ENCODE measurements at regions not wholly inside any gene's neighbourhood (a gene's known extent, or its start where the extent isn't known, plus 50 kb on each side); places are given as distances from the start of the nearest gene placed in this dataset.

DNA sequence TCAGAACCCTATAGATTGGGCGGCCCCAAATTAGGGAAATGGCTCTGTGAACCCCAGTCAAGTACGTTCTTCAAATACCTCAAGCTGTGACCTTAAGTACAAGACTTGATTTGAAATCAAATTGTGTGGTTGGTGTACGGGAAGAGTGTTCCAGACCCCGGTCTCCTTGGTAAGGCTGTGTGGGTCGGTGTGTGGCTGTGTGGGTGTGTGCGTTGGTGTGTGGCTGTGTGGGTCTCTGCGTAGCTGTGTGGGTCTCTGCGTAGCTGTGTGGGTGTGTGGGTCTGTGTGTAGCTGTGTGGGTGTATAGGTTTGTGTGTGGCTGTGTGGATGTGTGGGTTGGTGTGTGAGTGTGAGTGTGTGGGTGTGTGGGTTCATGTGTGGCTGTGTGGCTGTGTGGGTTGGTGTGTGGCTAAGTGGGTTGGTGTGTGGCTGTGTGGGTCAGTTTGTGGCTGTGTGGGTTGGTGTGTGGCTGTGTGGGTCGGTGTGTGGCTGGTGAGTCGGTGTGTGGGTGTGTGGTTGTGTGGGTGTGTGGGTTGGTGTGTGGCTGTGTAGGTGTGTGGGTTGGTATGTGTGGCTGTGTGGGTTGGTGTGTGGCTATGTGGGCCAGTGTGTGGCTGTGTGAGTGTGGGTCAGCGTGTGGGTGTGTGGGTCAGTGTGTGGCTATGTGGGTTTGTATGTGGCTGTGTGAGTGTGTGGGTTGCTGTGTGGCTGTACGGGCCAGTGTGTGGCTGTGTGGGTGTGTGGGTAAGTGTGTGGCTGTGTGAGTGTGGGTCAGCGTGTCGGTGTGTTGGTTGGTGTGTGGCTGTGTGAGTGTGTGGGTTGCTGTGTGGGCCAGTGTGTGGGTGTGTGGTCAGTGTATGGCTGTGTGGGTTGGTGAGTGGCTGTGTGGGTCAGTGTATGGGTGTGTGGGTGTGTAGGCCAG lies 238.7 kb upstream of the ZFHX3 start:
- DNase-seq, result no peak

DNA sequence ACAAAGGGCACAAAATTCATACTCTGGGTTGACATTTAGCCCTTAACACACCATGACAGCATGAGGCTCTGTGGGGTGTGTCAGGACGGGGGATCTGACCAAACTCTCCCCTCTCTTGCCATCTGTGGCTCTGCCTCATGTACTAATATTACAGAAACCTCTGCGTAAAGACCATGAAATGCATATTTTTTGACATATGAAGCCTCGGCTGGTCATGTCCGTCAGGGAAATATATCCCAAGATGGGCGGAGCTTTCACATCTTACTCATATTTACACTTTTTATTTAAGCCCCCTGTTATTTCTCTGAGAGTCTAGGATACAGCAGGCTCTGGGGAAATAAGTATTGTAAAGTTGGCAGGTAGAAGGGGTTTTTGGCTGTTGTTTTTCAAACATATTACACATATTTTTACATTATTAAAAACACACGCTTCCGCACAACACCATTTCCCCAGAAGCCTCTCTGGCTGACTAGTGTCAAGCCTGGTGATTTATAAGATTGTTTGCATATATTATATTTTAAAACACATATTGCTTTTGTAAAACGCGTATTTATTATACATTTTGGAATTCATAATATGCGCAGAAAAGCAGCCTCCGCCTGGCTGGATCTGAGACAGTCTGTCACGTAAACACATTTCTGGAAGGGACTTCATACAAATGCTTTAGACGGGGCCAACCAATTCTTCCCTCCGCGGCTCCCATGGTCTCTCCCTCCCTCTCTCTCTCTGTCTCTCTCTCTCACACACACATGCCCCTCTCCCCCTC lies 237.7 kb upstream of the ZFHX3 start:
- no peak for DNase-seq

DNA sequence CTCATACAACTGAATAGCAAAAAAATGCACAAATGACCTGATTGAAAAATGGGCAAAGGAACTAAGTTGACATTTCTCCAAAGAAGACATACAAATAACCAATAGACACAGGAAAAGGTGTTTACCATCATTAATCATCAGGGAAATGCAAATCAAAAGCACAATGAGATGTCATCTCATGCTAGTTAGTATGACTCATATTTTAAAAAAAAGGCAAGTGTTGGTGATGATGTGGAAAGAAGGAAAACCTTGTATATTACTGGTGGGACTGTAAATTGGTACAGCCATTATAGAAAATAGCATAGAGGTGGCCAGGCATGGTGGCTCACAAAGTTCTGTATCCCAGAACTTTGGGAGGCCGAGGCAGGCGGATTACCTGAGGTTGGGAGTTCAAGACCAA lies 232.5 kb upstream of the ZFHX3 start:
- DNase-seq, result no peak

DNA sequence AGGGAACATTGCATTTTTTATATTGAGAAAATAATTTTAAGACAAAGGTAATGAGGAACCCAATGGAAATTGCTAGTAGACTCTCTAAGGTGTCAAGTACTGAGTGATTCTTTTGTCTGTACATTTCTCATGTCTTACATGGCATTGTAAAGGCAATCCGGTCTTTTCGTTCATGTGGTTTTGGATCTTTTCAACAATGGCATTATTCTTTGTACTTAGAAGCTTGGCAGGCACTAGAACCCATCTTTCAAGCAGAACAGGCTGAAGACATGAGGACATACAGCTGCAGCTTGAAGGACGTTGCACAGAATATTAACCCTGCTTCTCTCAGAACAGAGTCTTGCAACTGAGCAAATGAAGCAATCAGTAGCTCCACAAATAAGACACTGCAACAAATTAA lies 231.5 kb upstream of the ZFHX3 start:
- DNase-seq, result no peak

DNA sequence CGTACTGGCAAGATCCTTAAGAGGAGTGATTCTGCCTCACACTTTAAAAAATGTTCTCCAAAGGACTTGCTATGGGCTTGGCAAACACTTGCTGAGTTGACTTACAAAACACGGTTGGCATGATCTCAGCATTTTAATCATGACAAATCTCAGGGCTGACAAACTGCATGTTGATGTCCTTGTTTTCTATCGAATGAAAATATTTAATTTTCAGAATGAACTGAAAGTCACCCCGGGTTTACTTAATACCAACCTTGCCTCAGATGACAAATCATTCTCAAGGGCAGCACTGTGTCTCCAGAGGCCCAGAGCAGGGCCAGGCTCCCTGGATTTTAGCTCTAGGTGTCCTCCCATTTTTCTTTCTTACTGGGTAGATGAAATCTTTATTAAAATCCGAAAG lies 229.1 kb upstream of the ZFHX3 start:
- DNase-seq, result no peak

DNA sequence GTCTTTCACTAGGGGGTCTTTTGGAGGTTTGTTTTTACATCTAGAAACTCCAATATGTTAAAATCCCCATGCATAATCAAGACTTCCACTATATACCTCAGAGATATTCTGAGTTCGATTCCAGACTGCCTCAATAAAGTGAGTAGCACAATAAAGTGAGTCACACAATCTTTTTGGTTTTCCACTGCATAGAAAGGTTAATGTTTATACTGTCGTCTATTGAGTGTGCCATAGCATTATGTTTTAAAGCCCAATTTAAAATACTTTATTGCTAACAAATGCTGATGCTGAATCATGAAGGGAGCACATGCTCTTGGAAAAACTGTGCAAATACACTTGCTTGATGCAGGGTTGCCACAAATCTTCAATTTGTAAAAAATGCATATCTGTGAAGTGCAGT lies 227.5 kb upstream of the ZFHX3 start:
- DNase-seq, result no peak

- DNase-seq, result no peak
Observed at GRCh38 chr16:73275024-73275423, 227.1 kb upstream of the ZFHX3 start.

DNA sequence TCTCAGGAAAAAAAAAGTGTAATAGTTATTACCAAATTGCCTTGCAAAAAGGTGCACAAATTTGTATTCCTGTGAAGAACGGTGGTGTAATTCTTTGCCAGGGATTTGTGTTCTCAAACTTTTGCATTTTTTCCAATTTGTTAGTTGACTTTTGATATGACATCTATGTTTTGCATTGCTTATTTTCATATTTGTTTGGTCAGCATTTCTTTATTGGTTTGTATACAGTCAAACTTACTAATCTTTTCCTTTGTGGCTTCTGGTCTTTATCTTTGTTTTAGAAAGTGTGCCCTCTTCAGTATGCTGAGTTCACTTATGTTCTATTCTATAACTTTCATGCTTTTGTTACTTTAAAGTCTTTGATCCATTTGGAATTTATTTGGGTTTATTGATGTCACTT lies 226.2 kb upstream of the ZFHX3 start:
- DNase-seq, result no peak

- no peak for DNase-seq
Observed at GRCh38 chr16:73268366-73268993, 220.6 kb upstream of the ZFHX3 start.

GRCh38 chr16:73265935-73266334 lies 218.0 kb upstream of the ZFHX3 start:
- DNase-seq, result no peak

- no peak for DNase-seq
Observed at GRCh38 chr16:73265124-73265837, 217.4 kb upstream of the ZFHX3 start.

- no peak for DNase-seq
Observed at GRCh38 chr16:73262931-73263330, 215.0 kb upstream of the ZFHX3 start.

- no peak for DNase-seq
Observed at GRCh38 chr16:73255031-73255430, 207.1 kb upstream of the ZFHX3 start.

GRCh38 chr16:73253922-73254480 lies 206.1 kb upstream of the ZFHX3 start:
- DNase-seq, result no peak

- DNase-seq, result no peak
Observed at GRCh38 chr16:73252446-73252845, 204.5 kb upstream of the ZFHX3 start.

DNA sequence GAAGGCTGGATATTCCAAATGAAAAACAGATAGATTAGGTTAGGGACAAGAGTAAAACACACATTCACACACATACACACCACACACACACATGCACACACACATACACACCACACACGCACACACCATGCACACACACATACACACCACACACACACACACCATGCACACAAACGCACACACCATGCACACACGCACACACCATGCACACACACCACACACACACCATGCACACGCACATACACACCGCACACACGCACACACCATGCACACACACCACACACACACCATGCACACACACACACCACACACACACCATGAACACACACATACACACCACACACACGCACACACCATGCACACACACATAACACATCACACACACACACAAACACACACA lies 203.7 kb upstream of the ZFHX3 start:
- no peak for DNase-seq

DNA sequence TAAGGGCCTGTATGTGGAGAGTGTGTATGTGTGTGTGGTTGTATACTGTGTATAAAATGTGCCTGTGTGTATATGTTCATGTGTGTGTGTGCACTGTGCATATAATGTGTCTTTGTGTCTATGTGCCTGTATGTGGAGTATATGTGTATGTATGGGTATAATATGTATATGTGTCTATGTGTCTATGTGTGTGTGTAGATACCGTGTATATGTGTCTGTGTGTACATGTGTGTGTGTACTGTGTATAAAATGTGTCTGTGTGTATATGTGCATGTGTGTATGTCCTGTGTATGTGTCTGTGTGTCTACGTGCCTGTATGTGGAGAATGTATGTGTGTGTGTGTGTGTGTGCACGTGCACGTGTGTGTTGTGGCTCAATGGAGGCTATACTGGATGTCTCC lies 200.4 kb upstream of the ZFHX3 start:
- DNase-seq, result no peak

GRCh38 chr16:73240920-73241319 lies 193.0 kb upstream of the ZFHX3 start:
- DNase-seq, result no peak

- DNase-seq, result no peak
Observed at GRCh38 chr16:73237601-73238000, 189.7 kb upstream of the ZFHX3 start.

DNA sequence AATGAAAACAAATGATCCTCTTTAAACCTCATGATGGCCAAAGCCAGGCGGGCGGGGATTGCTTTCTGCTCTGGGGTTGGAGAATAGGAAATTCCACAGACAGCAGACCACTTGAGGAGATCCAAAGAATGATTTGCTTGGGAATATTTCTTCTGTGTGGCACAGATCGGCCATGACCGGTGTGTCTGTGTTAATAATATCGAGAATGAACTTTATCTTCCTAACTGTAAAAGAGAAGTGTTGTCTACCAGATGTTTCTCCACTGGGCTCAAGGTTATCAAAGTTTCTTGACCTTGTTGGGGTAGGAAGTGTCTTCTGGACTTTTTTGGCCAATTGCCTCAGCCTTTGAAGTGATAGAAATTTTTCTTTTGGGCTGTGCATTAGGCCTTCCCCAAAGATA lies 186.6 kb upstream of the ZFHX3 start:
- no peak for DNase-seq

- no peak for DNase-seq
Observed at GRCh38 chr16:73233846-73234424, 186.0 kb upstream of the ZFHX3 start.

- no peak for DNase-seq
Observed at GRCh38 chr16:73233329-73233765, 185.4 kb upstream of the ZFHX3 start.
